ENCODE measurements at regions not wholly inside any gene's neighbourhood (a gene's known extent, or its start where the extent isn't known, plus 50 kb on each side); places are given as distances from the start of the nearest gene placed in this dataset.

DNA sequence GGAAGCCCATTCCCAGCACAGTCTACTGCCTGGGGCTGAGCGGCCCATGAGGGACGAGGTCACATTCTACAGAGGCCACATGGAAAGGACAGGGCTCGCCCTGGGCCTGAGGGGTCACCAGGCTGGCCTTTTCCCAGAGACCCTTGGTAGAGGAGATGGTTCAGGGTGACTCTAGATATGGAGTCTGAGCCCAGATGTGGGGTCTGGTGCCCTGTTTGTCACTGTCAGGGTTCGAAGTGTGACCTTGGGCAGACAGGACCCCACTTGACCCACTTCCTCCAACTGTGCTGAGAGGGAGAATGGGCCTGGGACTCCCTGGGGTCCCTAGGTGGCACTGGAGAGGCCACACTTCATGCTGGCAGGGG, 81.0 kb downstream of the MYEOV start:
- no peak for TF ChIP-seq CBX5 (IDR thresholded peaks at IDR 0.05; ENCODE audit: low read depth, low read length)
- TF ChIP-seq, protein P1, sequence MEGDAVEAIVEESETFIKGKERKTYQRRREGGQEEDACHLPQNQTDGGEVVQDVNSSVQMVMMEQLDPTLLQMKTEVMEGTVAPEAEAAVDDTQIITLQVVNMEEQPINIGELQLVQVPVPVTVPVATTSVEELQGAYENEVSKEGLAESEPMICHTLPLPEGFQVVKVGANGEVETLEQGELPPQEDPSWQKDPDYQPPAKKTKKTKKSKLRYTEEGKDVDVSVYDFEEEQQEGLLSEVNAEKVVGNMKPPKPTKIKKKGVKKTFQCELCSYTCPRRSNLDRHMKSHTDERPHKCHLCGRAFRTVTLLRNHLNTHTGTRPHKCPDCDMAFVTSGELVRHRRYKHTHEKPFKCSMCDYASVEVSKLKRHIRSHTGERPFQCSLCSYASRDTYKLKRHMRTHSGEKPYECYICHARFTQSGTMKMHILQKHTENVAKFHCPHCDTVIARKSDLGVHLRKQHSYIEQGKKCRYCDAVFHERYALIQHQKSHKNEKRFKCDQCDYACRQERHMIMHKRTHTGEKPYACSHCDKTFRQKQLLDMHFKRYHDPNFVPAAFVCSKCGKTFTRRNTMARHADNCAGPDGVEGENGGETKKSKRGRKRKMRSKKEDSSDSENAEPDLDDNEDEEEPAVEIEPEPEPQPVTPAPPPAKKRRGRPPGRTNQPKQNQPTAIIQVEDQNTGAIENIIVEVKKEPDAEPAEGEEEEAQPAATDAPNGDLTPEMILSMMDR (IDR thresholded peaks at IDR 0.05; ENCODE audit: control extremely low read depth in 1 of 3, insufficient read depth in 1 of 3, low read depth in 1 of 3, low read length in 3 of 3): no peak
- TF ChIP-seq SUZ12 (IDR thresholded peaks at IDR 0.05; ENCODE audit: low read length): no peak
- TF ChIP-seq, protein P2, sequence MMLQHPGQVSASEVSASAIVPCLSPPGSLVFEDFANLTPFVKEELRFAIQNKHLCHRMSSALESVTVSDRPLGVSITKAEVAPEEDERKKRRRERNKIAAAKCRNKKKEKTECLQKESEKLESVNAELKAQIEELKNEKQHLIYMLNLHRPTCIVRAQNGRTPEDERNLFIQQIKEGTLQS (IDR thresholded peaks at IDR 0.05; ENCODE audit: insufficient read depth, low read depth, low read length): no peak
- no peak for TF ChIP-seq POLR2AphosphoS5 (IDR thresholded peaks at IDR 0.05; ENCODE audit: low read depth, low read length)
- no peak for TF ChIP-seq SP4 (IDR thresholded peaks at IDR 0.05; ENCODE audit: low read length)
- no peak for TF ChIP-seq TBP (IDR thresholded peaks at IDR 0.05; ENCODE audit: low read depth, low read length)

All from H1 (cell line).